GM19043 (cell line): ENCODE measurements at regions not wholly inside any gene's neighbourhood (a gene's known extent, or its start where the extent isn't known, plus 50 kb on each side); places are given as distances from the start of the nearest gene placed in this dataset.
A peak's percentile ranks its signal among the peaks of the same experiment; 100 is the strongest.

Experiments used
- ATAC-seq: cut with Tn5 transposase; IDR thresholded peaks from one replicate; pipeline ENCODE4 v1.9.1; 2021; ENCODE audit warnings: low read depth; ENCODE audit not compliant: unreplicated experiment

GRCh38 chr3:187821616-187822317 lies 76.5 kb upstream of the BCL6 start:
- no peak for ATAC-seq

GRCh38 chr3:187822402-187822801 lies 77.1 kb upstream of the BCL6 start:
- no peak for ATAC-seq

- ATAC-seq, result no peak
Measured at GRCh38 chr3:187823746-187824145, 78.5 kb upstream of the BCL6 start.

GRCh38 chr3:187827723-187828122 lies 82.5 kb upstream of the BCL6 start:
- ATAC-seq, result no peak

- ATAC-seq, result peak; percentile 77
Measured at GRCh38 chr3:187828579-187829452, 83.5 kb upstream of the BCL6 start.

- ATAC-seq, result no peak
Measured at GRCh38 chr3:187830181-187830580, 84.9 kb upstream of the BCL6 start.

- no peak for ATAC-seq
Measured at GRCh38 chr3:187831125-187832051, 86.1 kb upstream of the BCL6 start.

GRCh38 chr3:187832202-187832601 lies 86.9 kb upstream of the BCL6 start:
- ATAC-seq, result no peak

GRCh38 chr3:187833375-187833774 lies 88.1 kb upstream of the BCL6 start:
- no peak for ATAC-seq

GRCh38 chr3:187833799-187834578 lies 88.7 kb upstream of the BCL6 start:
- no peak for ATAC-seq

- no peak for ATAC-seq
Measured at GRCh38 chr3:187836823-187837770, 91.8 kb upstream of the BCL6 start.

- ATAC-seq, result no peak
Measured at GRCh38 chr3:187838016-187838540, 92.8 kb upstream of the BCL6 start.

- no peak for ATAC-seq
Measured at GRCh38 chr3:187839422-187839821, 94.2 kb upstream of the BCL6 start.

GRCh38 chr3:187840856-187841255 lies 95.6 kb upstream of the BCL6 start:
- ATAC-seq, result no peak

- no peak for ATAC-seq
Measured at GRCh38 chr3:187841560-187841959, 96.3 kb upstream of the BCL6 start.

GRCh38 chr3:187843654-187844053 lies 98.4 kb upstream of the BCL6 start:
- ATAC-seq, result no peak

GRCh38 chr3:187844708-187845107 lies 99.4 kb upstream of the BCL6 start:
- no peak for ATAC-seq

- ATAC-seq, result no peak
Measured at GRCh38 chr3:187845826-187846225, 100.6 kb upstream of the BCL6 start.

- ATAC-seq, result no peak
Measured at GRCh38 chr3:187848401-187848800, 103.1 kb upstream of the BCL6 start.
